ENCODE measurements at regions not wholly inside any gene's neighbourhood (a gene's known extent, or its start where the extent isn't known, plus 50 kb on each side); places are given as distances from the start of the nearest gene placed in this dataset.

DNA sequence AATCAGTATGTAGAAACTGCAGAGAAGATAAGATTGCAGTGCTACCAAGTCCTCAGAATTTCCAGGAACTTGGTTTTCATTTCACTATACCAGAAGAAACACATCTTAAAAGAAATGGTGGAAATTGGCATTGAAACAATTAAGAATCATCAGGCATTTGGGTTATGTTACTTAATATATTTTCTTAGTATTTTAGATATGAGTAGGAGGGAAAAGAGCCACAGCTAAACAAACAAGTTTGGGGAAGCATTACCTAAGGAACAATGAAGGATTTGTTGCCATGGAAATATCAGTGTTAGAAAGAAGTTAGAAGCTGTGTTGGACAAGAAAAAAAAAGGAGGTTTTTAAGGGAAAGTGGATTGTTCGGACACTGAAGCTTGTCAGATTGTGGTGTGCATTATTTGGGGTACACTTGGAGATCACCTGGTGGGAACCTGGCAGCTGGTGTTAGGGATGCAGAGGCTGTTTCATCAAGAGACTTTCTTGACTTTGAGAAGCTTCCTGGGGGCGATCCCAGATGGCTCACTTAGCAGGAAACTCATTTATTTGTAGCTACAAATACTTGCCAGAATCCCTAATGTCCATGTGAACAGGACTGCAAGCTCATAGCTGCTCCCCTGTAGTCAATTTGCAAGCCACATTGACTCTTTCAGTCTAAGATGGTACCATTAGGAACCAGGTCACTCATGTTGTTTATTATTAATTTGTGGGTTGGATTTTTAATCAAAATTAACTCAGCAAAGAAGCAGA lies 246.7 kb downstream of the RFC3 start:
- no peak overlapping the region for H4K5ac ChIP-seq (ENCODE audit: low read depth, low read length)
- no peak overlapping the region for H3K56ac ChIP-seq (ENCODE audit: extremely low read depth, insufficient read depth, low read length)
- H3K9me1 ChIP-seq (ENCODE audit: insufficient read depth, low read length) = no peaks in the 10 kb centered on the region
- BruUV-seq (replicated peaks) = no TSS peak
- 33% methylated on average over 1 of the region's 2 CpGs; no CpG with 5 or more reads in 1 of the 2 experiments for WGBS, 2 experiments (ENCODE audit: extremely low coverage in 2 of 2, insufficient read length in 1 of 2)
- no peak overlapping the region for H2BK20ac ChIP-seq (ENCODE audit: low read depth, low read length)
- H3K27ac ChIP-seq (ENCODE audit: insufficient read depth, low read length) = no peak overlapping the region
- intact Hi-C loops (cut with micrococcal nuclease) (no loop called here), in situ Hi-C loops (cut with MboI; ENCODE audit: low sequenced_read_pairs) (no loop called here), dilution Hi-C loops (cut with HindIII; ENCODE audit: low sequenced_read_pairs, unreplicated experiment) (no loop called here)
- H3K9me3 ChIP-seq (ENCODE audit: control insufficient read depth, insufficient read depth, low read length) = no peaks in the 10 kb centered on the region
- H3K4me3 ChIP-seq (ENCODE audit: insufficient read depth, low read depth, low read length) = no peak overlapping the region
- ChIA-PET POLR2A (ENCODE audit: unreplicated experiment) (no interaction called here), CTCF (interaction anchor here (1.7 kb wide), 1 partner anchor 13 kb away, joined by 7 read pairs; no protein-coding TSS in a partner anchor)
- no peak overlapping the region for H3K18ac ChIP-seq (ENCODE audit: low read depth, low read length)
- no peak overlapping the region for H2BK5ac ChIP-seq (ENCODE audit: low read depth, low read length, poor library complexity, severe bottlenecking)
- H2AFZ ChIP-seq (replicated peaks; ENCODE audit: low read length, poor library complexity) = no peak overlapping the region
- no peaks in the 10 kb centered on the region for H3K36me3 ChIP-seq (ENCODE audit: control insufficient read depth, insufficient read depth, low read length)
- no peaks in the 10 kb centered on the region for H4K20me1 ChIP-seq (ENCODE audit: insufficient read depth, low read length)
- no peak overlapping the region for H3K23ac ChIP-seq (ENCODE audit: low read depth, low read length)
- H3K4me1 ChIP-seq (ENCODE audit: control insufficient read depth, insufficient read depth, low read length) = no peaks in the 10 kb centered on the region
- no peak for TF ChIP-seq BHLHE40 (IDR thresholded peaks at IDR 0.05; ENCODE audit: low read depth, low read length)
- no peak for TF ChIP-seq FOS (IDR thresholded peaks at IDR 0.05; ENCODE audit: low read depth, low read length)
- TF ChIP-seq ELK1 (IDR thresholded peaks at IDR 0.05; ENCODE audit: borderline replicate concordance, low read depth, low read length) = no peak
- TF ChIP-seq NFE2L2 (IDR thresholded peaks at IDR 0.05; ENCODE audit: low read depth, low read length) = no peak
- no peak for TF ChIP-seq POLR2A (IDR thresholded peaks at IDR 0.05; ENCODE audit: low read depth, low read length)
- TF ChIP-seq MAZ (IDR thresholded peaks at IDR 0.05; ENCODE audit: borderline replicate concordance, low read depth, low read length) = no peak
- TF ChIP-seq, protein P1, sequence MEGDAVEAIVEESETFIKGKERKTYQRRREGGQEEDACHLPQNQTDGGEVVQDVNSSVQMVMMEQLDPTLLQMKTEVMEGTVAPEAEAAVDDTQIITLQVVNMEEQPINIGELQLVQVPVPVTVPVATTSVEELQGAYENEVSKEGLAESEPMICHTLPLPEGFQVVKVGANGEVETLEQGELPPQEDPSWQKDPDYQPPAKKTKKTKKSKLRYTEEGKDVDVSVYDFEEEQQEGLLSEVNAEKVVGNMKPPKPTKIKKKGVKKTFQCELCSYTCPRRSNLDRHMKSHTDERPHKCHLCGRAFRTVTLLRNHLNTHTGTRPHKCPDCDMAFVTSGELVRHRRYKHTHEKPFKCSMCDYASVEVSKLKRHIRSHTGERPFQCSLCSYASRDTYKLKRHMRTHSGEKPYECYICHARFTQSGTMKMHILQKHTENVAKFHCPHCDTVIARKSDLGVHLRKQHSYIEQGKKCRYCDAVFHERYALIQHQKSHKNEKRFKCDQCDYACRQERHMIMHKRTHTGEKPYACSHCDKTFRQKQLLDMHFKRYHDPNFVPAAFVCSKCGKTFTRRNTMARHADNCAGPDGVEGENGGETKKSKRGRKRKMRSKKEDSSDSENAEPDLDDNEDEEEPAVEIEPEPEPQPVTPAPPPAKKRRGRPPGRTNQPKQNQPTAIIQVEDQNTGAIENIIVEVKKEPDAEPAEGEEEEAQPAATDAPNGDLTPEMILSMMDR (conservative IDR thresholded peaks at IDR 0.05; ENCODE audit: low read depth, low read length) = no peak
- no peak for TF ChIP-seq RAD21 (IDR thresholded peaks at IDR 0.05; ENCODE audit: low read length)
- TF ChIP-seq MAFK (IDR thresholded peaks at IDR 0.05; ENCODE audit: low read depth, low read length) = no peak
- no peak for TF ChIP-seq CHD1 (IDR thresholded peaks at IDR 0.05; ENCODE audit: low read depth, low read length)
- TF ChIP-seq CEBPB (IDR thresholded peaks at IDR 0.05; ENCODE audit: low read depth, low read length) = no peak
- no peak for TF ChIP-seq RCOR1 (IDR thresholded peaks at IDR 0.05; ENCODE audit: insufficient replicate concordance, low read length)
- no peak for TF ChIP-seq RFX5 (IDR thresholded peaks at IDR 0.05; ENCODE audit: low read depth, low read length)
- H2AK5ac ChIP-seq (ENCODE audit: low read depth, low read length) = no peak overlapping the region
- no peak overlapping the region for H4K91ac ChIP-seq (ENCODE audit: insufficient read depth, low read depth, low read length)
- H2AK9ac ChIP-seq (replicated peaks; ENCODE audit: low read depth, low read length, poor library complexity) = no peak overlapping the region
- DNase-seq (no peak), ATAC-seq (ENCODE audit: low read depth) (no peak)
- H3K9ac ChIP-seq (ENCODE audit: low read depth, low read length) = no peak overlapping the region
- no peak overlapping the region for H3K14ac ChIP-seq (replicated peaks; ENCODE audit: low read depth, low read length)
- no peak overlapping the region for H2BK120ac ChIP-seq (ENCODE audit: low read depth, low read length)
- H4K8ac ChIP-seq (ENCODE audit: low read depth in 2 of 2, low read length in 2 of 2) = no peak overlapping the region
- H3K4ac ChIP-seq (ENCODE audit: low read depth, low read length) = no peak overlapping the region
- no peaks in the 10 kb centered on the region for H3K27me3 ChIP-seq (ENCODE audit: control insufficient read depth, insufficient read depth, low read length)
- H3K4me2 ChIP-seq (ENCODE audit: low read depth, low read length) = no peak overlapping the region
- no peak overlapping the region for H2BK15ac ChIP-seq (ENCODE audit: low read depth, low read length)
- H3K79me1 ChIP-seq (ENCODE audit: low read depth in 1 of 2, low read length in 2 of 2) = no peaks in the 10 kb centered on the region

Data from IMR-90 (cell line).